ENCODE measurements at regions not wholly inside any gene's neighbourhood (a gene's known extent, or its start where the extent isn't known, plus 50 kb on each side); places are given as distances from the start of the nearest gene placed in this dataset.

- H3K27me3 ChIP-seq, result no peaks in the 10 kb centered on the region
- no peaks in the 10 kb centered on the region for H3K4me1 ChIP-seq
- no peak overlapping the region for H3K4me3 ChIP-seq
- intact Hi-C loops (cut with DNase I), result no loop called here
- no peak overlapping the region for H3K9ac ChIP-seq (ENCODE audit: low read depth in 2 of 2, low read length in 2 of 2)
- DNase-seq, result no peak
- H3K36me3 ChIP-seq, result no peaks in the 10 kb centered on the region
- H3K27ac ChIP-seq, result no peak overlapping the region
- no peaks in the 10 kb centered on the region for H3K9me3 ChIP-seq
- TF ChIP-seq CTCF (IDR thresholded peaks at IDR 0.05), result no peak
Observed at GRCh38 chr17:34758316-34758715, 178.9 kb downstream of the TMEM132E start.

DNA sequence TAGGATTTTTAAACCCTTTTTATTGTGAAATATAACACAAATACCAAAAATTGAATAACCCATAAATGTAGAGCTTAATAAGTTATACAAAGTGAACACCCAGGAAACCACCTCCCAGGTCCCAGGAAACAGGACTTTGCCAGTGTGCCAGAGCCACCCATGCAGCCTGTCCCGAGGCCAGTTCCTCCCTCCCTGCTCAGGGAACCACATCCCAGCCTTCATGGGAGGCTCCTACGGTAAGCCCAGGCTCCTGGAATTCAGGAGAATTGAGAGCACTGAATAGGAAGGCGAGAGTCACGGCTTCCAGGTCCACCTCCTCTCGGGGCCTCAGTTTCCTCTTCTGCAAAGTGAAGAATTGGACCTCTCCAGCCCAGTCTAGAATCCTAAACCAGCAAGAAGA lies 178.2 kb downstream of the TMEM132E start:
- no peaks in the 10 kb centered on the region for H3K27me3 ChIP-seq
- no peak for DNase-seq
- no peak for TF ChIP-seq CTCF (IDR thresholded peaks at IDR 0.05)

GRCh38 chr17:34757106-34757505 lies 177.7 kb downstream of the TMEM132E start:
- Histone ChIP-seq H3K36me3 (no peaks in the 10 kb centered on the region), H3K4me3 (no peak overlapping the region), H3K9ac (ENCODE audit: low read depth in 2 of 2, low read length in 2 of 2) (no peak overlapping the region), H3K9me3 (no peaks in the 10 kb centered on the region), H3K27me3 (no peaks in the 10 kb centered on the region), H3K27ac (no peak overlapping the region), H3K4me1 (no peaks in the 10 kb centered on the region)
- TF ChIP-seq CTCF (IDR thresholded peaks at IDR 0.05), result no peak
- no peak for DNase-seq
- intact Hi-C loops (cut with DNase I), result no loop called here

More for the DNA sequence above, 178.2 kb downstream of the TMEM132E start:
- Histone ChIP-seq H3K9me3 (no peaks in the 10 kb centered on the region), H3K4me3 (no peak overlapping the region), H3K36me3 (no peaks in the 10 kb centered on the region), H3K27ac (no peak overlapping the region), H3K9ac (ENCODE audit: low read depth in 2 of 2, low read length in 2 of 2) (no peak overlapping the region), H3K4me1 (no peaks in the 10 kb centered on the region)
- intact Hi-C loops (cut with DNase I), result no loop called here

GRCh38 chr17:34756637-34757021 lies 177.2 kb downstream of the TMEM132E start:
- H3K9ac ChIP-seq (ENCODE audit: low read depth in 2 of 2, low read length in 2 of 2), result no peak overlapping the region
- H3K27ac ChIP-seq, result no peak overlapping the region
- no peaks in the 10 kb centered on the region for H3K9me3 ChIP-seq
- no peaks in the 10 kb centered on the region for H3K27me3 ChIP-seq
- no peak for DNase-seq
- no peak overlapping the region for H3K4me3 ChIP-seq
- no peak for TF ChIP-seq CTCF (IDR thresholded peaks at IDR 0.05)
- no peaks in the 10 kb centered on the region for H3K36me3 ChIP-seq
- H3K4me1 ChIP-seq, result no peaks in the 10 kb centered on the region
- intact Hi-C loops (cut with DNase I), result no loop called here

DNA sequence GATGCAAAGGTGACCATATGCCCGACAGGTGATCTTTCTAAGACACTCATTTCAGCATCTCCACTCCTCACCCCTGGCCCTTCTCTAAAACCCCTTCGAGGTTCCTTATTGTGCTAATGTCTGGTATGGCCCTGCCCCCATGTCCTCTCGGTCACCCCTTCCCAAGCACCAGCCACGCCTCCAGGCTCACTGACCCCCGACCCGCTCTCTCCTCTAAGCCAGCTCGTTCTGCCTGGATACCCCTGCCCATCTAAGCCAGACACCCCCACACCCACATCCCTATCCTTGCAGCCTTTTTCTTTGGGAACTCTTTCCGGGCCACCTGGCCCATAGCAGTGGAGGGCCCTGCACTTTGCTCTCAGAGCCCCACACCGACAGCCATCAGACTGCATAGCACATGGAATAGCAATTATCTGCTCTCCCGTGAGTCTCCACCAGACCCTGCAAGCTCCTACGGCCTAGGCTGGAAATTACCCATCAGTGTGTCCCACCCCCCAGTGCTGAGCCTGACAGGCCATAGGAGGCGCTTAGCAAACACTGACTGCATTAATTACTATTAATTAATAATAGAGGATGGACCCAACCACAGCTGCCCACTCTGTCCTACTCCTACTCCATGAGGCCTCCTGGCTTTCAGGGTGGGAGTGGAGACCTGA lies 176.7 kb downstream of the TMEM132E start:
- Histone ChIP-seq H3K9me3 (no peaks in the 10 kb centered on the region), H3K9ac (ENCODE audit: low read depth in 2 of 2, low read length in 2 of 2) (no peak overlapping the region), H3K36me3 (no peaks in the 10 kb centered on the region), H3K4me1 (no peaks in the 10 kb centered on the region), H3K27me3 (no peaks in the 10 kb centered on the region), H3K27ac (no peak overlapping the region), H3K4me3 (no peak overlapping the region)
- DNase-seq, result no peak
- intact Hi-C loops (cut with DNase I), result no loop called here
- no peak for TF ChIP-seq CTCF (IDR thresholded peaks at IDR 0.05)

Measured in colonic mucosa (tissue), 4 donors.